Vagina (tissue), 2 donors: ENCODE measurements at regions not wholly inside any gene's neighbourhood (a gene's known extent, or its start where the extent isn't known, plus 50 kb on each side); places are given as distances from the start of the nearest gene placed in this dataset.

Experiments used
- DNase-seq, 2 donors: peaks; one replicate each; pipeline ENCODE4 v3.0.0-alpha.2; 2017; ENCODE audit errors: extremely low spot score in 2 of 2
- H3K27ac ChIP-seq: fragments of 200-600 bp; sonication (generic); one replicate; pipeline ENCODE4 v1.5.1; 2019
- H3K27me3 ChIP-seq: fragments of 200-600 bp; sonication (generic); one replicate; pipeline ENCODE4 v1.5.1; 2019
- H3K36me3 ChIP-seq, 2 donors: fragments of 200-600 bp; sonication (generic); one replicate each; pipeline ENCODE4 v1.5.1; 2017 to 2019
- H3K4me1 ChIP-seq: fragments of 200-600 bp; sonication (generic); one replicate; pipeline ENCODE4 v1.5.1; 2019
- H3K4me3 ChIP-seq, 2 donors: fragments of 200-600 bp; sonication (generic); 1 replicate in 1 of 2; 2 replicates in 1 of 2; pipeline ENCODE4 v1.5.1; 2016 to 2019
- H3K9me3 ChIP-seq: fragments of 200-600 bp; sonication (generic); one replicate; pipeline ENCODE4 v1.5.1; 2019
- CTCF ChIP-seq, 3 experiments: fragments of 450-650 bp in 2 of 3; fragments of 200-600 bp in 1 of 3; sonication (generic) in 1 of 3; IDR thresholded peaks; one replicate each; pipeline ENCODE4 v1.5.1; 2017 to 2019; ENCODE audit warnings: antibody characterized with exemption in 3 of 3, mild to moderate bottlenecking in 2 of 3, moderate library complexity in 2 of 3
- POLR2A ChIP-seq, 2 donors: fragments of 450-650 bp; IDR thresholded peaks; one replicate each; pipeline ENCODE4 v1.6.1; 2017; ENCODE audit warnings: antibody characterized with exemption in 2 of 2, mild to moderate bottlenecking in 2 of 2, moderate library complexity in 2 of 2
- POLR2AphosphoS5 ChIP-seq, 2 donors: sonication (generic); formaldehyde crosslinking; IDR thresholded peaks; one replicate each; pipeline ENCODE4 v1.9.0; 2017; ENCODE audit warnings: antibody characterized with exemption in 2 of 2, mild to moderate bottlenecking in 2 of 2, low read depth in 1 of 2; ENCODE audit not compliant: insufficient read depth in 1 of 2
- intact Hi-C: fragments of 100-400 bp; cut with DNase I; formaldehyde crosslinking; loops from one replicate; pipeline ENCODE4 v1.15.1; 2023

- DNase-seq = no peak
- no peaks in the 10 kb centered on the region for H3K27me3 ChIP-seq
- intact Hi-C loops = no loop called here
- H3K36me3 ChIP-seq = no peaks in the 10 kb centered on the region
- no peak for TF ChIP-seq CTCF (IDR thresholded peaks at IDR 0.05)
- no peak for TF ChIP-seq POLR2A (IDR thresholded peaks at IDR 0.05)
- no peak for TF ChIP-seq POLR2AphosphoS5 (IDR thresholded peaks at IDR 0.05; ENCODE audit: insufficient read depth in 1 of 2, low read depth in 1 of 2)
- no peaks in the 10 kb centered on the region for H3K9me3 ChIP-seq
- no peak overlapping the region for H3K4me3 ChIP-seq
- H3K4me1 ChIP-seq = no peaks in the 10 kb centered on the region
- no peak overlapping the region for H3K27ac ChIP-seq
Observed at GRCh38 chr2:3940661-3941060, 237.3 kb downstream of the DCDC2C start.

GRCh38 chr2:3942841-3943240 is 239.5 kb downstream of the DCDC2C start:
- TF ChIP-seq POLR2A (IDR thresholded peaks at IDR 0.05) = no peak
- TF ChIP-seq CTCF (IDR thresholded peaks at IDR 0.05) = no peak
- TF ChIP-seq POLR2AphosphoS5 (IDR thresholded peaks at IDR 0.05; ENCODE audit: insufficient read depth in 1 of 2, low read depth in 1 of 2) = no peak
- Histone ChIP-seq H3K9me3 (no peaks in the 10 kb centered on the region), H3K27me3 (no peaks in the 10 kb centered on the region), H3K36me3 (no peaks in the 10 kb centered on the region), H3K27ac (no peak overlapping the region), H3K4me3 (no peak overlapping the region), H3K4me1 (no peaks in the 10 kb centered on the region)
- no peak for DNase-seq
- intact Hi-C loops = no loop called here

- Histone ChIP-seq H3K27me3 (no peaks in the 10 kb centered on the region), H3K4me1 (no peaks in the 10 kb centered on the region), H3K27ac (no peak overlapping the region), H3K9me3 (no peaks in the 10 kb centered on the region), H3K36me3 (no peaks in the 10 kb centered on the region), H3K4me3 (no peak overlapping the region)
- intact Hi-C loops = no loop called here
- TF ChIP-seq POLR2A (IDR thresholded peaks at IDR 0.05) (no peak), POLR2AphosphoS5 (IDR thresholded peaks at IDR 0.05; ENCODE audit: insufficient read depth in 1 of 2, low read depth in 1 of 2) (no peak), CTCF (IDR thresholded peaks at IDR 0.05) (no peak)
- no peak for DNase-seq
Observed at GRCh38 chr2:3944071-3944470, 240.7 kb downstream of the DCDC2C start.

- intact Hi-C loops = no loop called here
- no peaks in the 10 kb centered on the region for H3K27me3 ChIP-seq
- no peaks in the 10 kb centered on the region for H3K9me3 ChIP-seq
- no peak overlapping the region for H3K4me3 ChIP-seq
- H3K4me1 ChIP-seq = no peaks in the 10 kb centered on the region
- no peak for DNase-seq
- TF ChIP-seq POLR2AphosphoS5 (IDR thresholded peaks at IDR 0.05; ENCODE audit: insufficient read depth in 1 of 2, low read depth in 1 of 2) (no peak), POLR2A (IDR thresholded peaks at IDR 0.05) (no peak), CTCF (IDR thresholded peaks at IDR 0.05) (no peak)
- no peaks in the 10 kb centered on the region for H3K36me3 ChIP-seq
- no peak overlapping the region for H3K27ac ChIP-seq
Observed at GRCh38 chr2:3944841-3945240, 241.5 kb downstream of the DCDC2C start.

- H3K36me3 ChIP-seq = no peaks in the 10 kb centered on the region
- peak in 1 of 2 donors; percentile 40 for DNase-seq
Observed at GRCh38 chr2:3948191-3948590, 244.8 kb downstream of the DCDC2C start.

More at GRCh38 chr2:3948191-3948590, 244.8 kb downstream of the DCDC2C start:
- TF ChIP-seq POLR2AphosphoS5 (IDR thresholded peaks at IDR 0.05; ENCODE audit: insufficient read depth in 1 of 2, low read depth in 1 of 2) (no peak), POLR2A (IDR thresholded peaks at IDR 0.05) (no peak), CTCF (IDR thresholded peaks at IDR 0.05) (no peak)
- Histone ChIP-seq H3K27ac (no peak overlapping the region), H3K4me1 (no peaks in the 10 kb centered on the region), H3K9me3 (no peaks in the 10 kb centered on the region), H3K4me3 (no peak overlapping the region), H3K27me3 (no peaks in the 10 kb centered on the region)
- intact Hi-C loops = no loop called here
